ENCODE measurements at regions not wholly inside any gene's neighbourhood (a gene's known extent, or its start where the extent isn't known, plus 50 kb on each side); places are given as distances from the start of the nearest gene placed in this dataset.

GRCh38 chr6:3983778-3984177 is 95.2 kb downstream of the FAM217A start:
- no peak for TF ChIP-seq GATA2 (IDR thresholded peaks at IDR 0.05; ENCODE audit: low read depth, low read length)
- TF ChIP-seq GATA3 (IDR thresholded peaks at IDR 0.05; ENCODE audit: low read depth, low read length): no peak

Data from SH-SY5Y (cell line).